ENCODE measurements at regions not wholly inside any gene's neighbourhood (a gene's known extent, or its start where the extent isn't known, plus 50 kb on each side); places are given as distances from the start of the nearest gene placed in this dataset.
"Not testable (repeated sequence)": the region's sequence is repeated elsewhere in the genome, so short reads cannot be mapped to it uniquely, and the experiment has no call there.

- H3K4me3 ChIP-seq, result no peak overlapping the region
- intact Hi-C loops (cut with DNase I, micrococcal nuclease), result no loop called here
- H3K4me1 ChIP-seq (ENCODE audit: low read depth), result no peaks in the 10 kb centered on the region
- ATAC-seq, result no peak
- H3K9me3 ChIP-seq, result no peaks in the 10 kb centered on the region
- no peak for DNase-seq
- H3K36me3 ChIP-seq (ENCODE audit: low read depth), result no peaks in the 10 kb centered on the region
- TF ChIP-seq, protein P1, sequence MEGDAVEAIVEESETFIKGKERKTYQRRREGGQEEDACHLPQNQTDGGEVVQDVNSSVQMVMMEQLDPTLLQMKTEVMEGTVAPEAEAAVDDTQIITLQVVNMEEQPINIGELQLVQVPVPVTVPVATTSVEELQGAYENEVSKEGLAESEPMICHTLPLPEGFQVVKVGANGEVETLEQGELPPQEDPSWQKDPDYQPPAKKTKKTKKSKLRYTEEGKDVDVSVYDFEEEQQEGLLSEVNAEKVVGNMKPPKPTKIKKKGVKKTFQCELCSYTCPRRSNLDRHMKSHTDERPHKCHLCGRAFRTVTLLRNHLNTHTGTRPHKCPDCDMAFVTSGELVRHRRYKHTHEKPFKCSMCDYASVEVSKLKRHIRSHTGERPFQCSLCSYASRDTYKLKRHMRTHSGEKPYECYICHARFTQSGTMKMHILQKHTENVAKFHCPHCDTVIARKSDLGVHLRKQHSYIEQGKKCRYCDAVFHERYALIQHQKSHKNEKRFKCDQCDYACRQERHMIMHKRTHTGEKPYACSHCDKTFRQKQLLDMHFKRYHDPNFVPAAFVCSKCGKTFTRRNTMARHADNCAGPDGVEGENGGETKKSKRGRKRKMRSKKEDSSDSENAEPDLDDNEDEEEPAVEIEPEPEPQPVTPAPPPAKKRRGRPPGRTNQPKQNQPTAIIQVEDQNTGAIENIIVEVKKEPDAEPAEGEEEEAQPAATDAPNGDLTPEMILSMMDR (IDR thresholded peaks at IDR 0.05), result no peak
Observed at GRCh38 chr10:63972949-63973827, 452.0 kb downstream of the REEP3 start.

- peak; percentile 76 for ATAC-seq
- peak in 2 of 3 donors; percentile 48 to 65 for DNase-seq
- no peaks in the 10 kb centered on the region for H3K4me1 ChIP-seq (ENCODE audit: low read depth)
- intact Hi-C loops (cut with DNase I, micrococcal nuclease), result no loop called here
- H3K9me3 ChIP-seq, result no peaks in the 10 kb centered on the region
- H3K4me3 ChIP-seq, result no peak overlapping the region
- TF ChIP-seq, protein P1 (IDR thresholded peaks at IDR 0.05), result no peak
- H3K36me3 ChIP-seq (ENCODE audit: low read depth), result no peaks in the 10 kb centered on the region
Observed at GRCh38 chr10:63976538-63976937, 455.3 kb downstream of the REEP3 start.

GRCh38 chr10:63977329-63977923, 456.2 kb downstream of the REEP3 start:
- TF ChIP-seq, protein P1 (IDR thresholded peaks at IDR 0.05), result peak; percentile 24
- Histone ChIP-seq H3K4me1 (ENCODE audit: low read depth) (no peaks in the 10 kb centered on the region), H3K9me3 (no peaks in the 10 kb centered on the region), H3K36me3 (ENCODE audit: low read depth) (no peaks in the 10 kb centered on the region), H3K4me3 (no peak overlapping the region)
- intact Hi-C loops (cut with DNase I, micrococcal nuclease), result no loop called here
- DNase-seq (peak in 1 of 3 donors; percentile 46), ATAC-seq (peak; percentile 69)

- DNase-seq; H3K4me1 ChIP-seq (ENCODE audit: low read depth); H3K36me3 ChIP-seq (ENCODE audit: low read depth); H3K9me3 ChIP-seq; intact Hi-C loops (cut with DNase I, micrococcal nuclease); H3K4me3 ChIP-seq; ATAC-seq: not testable (repeated sequence)
Observed at GRCh38 chr10:63980870-63981269, 459.7 kb downstream of the REEP3 start.

- DNase-seq; ATAC-seq; H3K36me3 ChIP-seq (ENCODE audit: low read depth); H3K4me1 ChIP-seq (ENCODE audit: low read depth); H3K9me3 ChIP-seq; intact Hi-C loops (cut with DNase I, micrococcal nuclease); H3K4me3 ChIP-seq: not testable (repeated sequence)
Observed at GRCh38 chr10:63984061-63984460, 462.9 kb downstream of the REEP3 start.

DNA sequence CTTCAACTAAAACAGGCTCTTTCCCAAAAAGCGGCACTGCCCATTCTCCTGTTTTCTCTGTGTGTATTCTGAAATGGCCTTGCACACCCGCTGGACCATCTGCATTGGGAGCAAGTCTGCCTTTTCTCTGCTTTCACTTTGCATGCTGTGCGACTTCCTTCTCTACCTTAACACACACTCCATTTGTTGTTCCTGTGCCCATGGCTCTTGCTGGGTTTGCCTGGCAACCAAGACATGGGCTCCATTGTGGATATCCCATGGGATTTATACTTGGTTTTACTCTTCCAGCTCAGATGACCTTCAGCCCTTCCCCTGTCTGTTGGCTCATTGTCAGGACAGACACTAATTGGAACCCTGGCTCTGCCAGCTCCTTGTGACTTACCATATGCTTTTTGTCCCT, 465.3 kb downstream of the REEP3 start:
- DNase-seq (no peak), ATAC-seq (no peak)
- TF ChIP-seq, protein P1 (IDR thresholded peaks at IDR 0.05), result no peak
- intact Hi-C loops (cut with DNase I, micrococcal nuclease), result no loop called here
- H3K9me3 ChIP-seq, result peaks cover 5% of the 10 kb centered on the region
- no peaks in the 10 kb centered on the region for H3K4me1 ChIP-seq (ENCODE audit: low read depth)
- no peak overlapping the region for H3K4me3 ChIP-seq
- no peaks in the 10 kb centered on the region for H3K36me3 ChIP-seq (ENCODE audit: low read depth)
